GM10266 (cell line): ENCODE measurements at regions not wholly inside any gene's neighbourhood (a gene's known extent, or its start where the extent isn't known, plus 50 kb on each side); places are given as distances from the start of the nearest gene placed in this dataset.

Experiments
- DNase-seq: peaks from one replicate; pipeline ENCODE4 v3.0.0; 2012; ENCODE audit errors: extremely low spot score
- TF ChIP-seq, protein P1 (sequence below): IDR thresholded peaks from 2 replicates; pipeline ENCODE4 v1.5.1; 2012; ENCODE audit warnings: mild to moderate bottlenecking, low read depth; ENCODE audit not compliant: control insufficient read depth, insufficient read depth; ENCODE audit errors: missing control alignments

DNA sequence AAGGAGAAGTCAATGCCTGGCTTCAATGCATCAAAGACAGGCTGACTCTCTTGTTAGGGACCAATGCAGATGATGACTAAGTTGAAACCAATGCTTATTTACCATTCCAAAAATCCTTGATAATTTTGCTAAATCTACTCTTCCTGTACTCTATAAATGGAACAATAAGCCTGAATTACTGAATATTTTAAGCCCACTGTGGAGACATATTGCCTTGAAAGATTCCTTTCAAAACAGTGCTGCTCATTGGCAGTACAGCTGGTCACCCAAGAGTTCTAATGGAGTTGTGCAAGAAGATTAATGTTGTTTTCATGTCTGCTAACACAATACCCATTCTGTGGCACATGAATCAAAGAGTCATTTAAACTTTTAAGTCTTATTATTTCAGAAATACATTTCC is 181.0 kb upstream of the CBLB start:
- no peak for DNase-seq
- TF ChIP-seq, protein P1, sequence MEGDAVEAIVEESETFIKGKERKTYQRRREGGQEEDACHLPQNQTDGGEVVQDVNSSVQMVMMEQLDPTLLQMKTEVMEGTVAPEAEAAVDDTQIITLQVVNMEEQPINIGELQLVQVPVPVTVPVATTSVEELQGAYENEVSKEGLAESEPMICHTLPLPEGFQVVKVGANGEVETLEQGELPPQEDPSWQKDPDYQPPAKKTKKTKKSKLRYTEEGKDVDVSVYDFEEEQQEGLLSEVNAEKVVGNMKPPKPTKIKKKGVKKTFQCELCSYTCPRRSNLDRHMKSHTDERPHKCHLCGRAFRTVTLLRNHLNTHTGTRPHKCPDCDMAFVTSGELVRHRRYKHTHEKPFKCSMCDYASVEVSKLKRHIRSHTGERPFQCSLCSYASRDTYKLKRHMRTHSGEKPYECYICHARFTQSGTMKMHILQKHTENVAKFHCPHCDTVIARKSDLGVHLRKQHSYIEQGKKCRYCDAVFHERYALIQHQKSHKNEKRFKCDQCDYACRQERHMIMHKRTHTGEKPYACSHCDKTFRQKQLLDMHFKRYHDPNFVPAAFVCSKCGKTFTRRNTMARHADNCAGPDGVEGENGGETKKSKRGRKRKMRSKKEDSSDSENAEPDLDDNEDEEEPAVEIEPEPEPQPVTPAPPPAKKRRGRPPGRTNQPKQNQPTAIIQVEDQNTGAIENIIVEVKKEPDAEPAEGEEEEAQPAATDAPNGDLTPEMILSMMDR: no peak

GRCh38 chr3:106056931-106057330 is 188.1 kb upstream of the CBLB start:
- no peak for DNase-seq
- TF ChIP-seq, protein P1: no peak

- TF ChIP-seq, protein P1: no peak
- DNase-seq: no peak
Measured at GRCh38 chr3:106058475-106058874, 189.7 kb upstream of the CBLB start.

DNA sequence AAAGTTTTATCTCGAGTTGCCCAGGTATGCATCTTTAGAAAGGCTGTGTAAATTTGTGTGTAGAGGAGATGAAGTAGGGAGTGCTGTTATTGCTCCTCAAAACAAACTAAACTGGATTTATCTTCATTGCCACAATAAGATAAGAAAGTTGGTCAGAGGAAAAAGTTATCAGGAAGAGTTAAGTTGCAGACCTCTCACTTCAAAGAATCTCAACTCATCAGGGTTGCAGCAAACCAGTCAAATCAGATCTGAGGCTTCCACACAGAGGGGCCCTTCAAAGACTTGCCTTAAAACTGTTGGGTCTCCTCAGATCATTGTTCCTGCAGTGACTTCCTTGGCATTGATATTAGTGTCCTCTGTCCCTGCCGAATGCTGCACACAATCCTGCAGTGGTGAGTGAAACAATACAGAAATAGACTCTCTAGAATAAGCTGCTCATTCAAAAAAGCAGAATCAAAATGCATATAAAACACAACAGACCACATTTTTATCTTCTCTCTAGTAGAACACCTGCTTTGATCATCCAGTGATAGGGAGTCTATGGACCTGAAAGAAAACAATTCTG is 191.2 kb upstream of the CBLB start:
- no peak for DNase-seq
- TF ChIP-seq, protein P1: no peak

GRCh38 chr3:106063909-106064308 is 195.1 kb upstream of the CBLB start:
- DNase-seq: no peak
- TF ChIP-seq, protein P1: no peak

GRCh38 chr3:106065831-106066230 is 197.0 kb upstream of the CBLB start:
- DNase-seq: no peak
- TF ChIP-seq, protein P1: no peak

DNA sequence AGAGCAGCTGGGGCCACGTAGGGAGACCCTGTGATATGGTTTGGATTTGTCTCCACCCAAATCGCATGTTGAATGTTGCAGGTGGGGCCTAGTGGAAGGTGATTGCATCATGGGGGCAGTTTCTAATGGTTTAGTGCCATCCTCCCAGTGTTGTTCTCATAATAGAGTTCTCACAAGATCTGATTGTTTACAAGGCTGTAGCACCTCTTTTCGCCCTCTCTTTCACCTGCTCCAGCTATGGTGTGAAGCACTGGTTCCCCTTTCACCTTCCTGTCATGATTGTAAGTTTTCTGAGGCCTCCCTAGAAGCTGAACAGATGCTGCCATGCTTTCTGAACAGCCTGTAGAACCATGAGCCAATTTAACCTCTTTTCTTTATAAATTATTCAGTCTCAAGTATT is 198.9 kb upstream of the CBLB start:
- no peak for DNase-seq
- TF ChIP-seq, protein P1: no peak
